A673 (cell line): ENCODE measurements at regions not wholly inside any gene's neighbourhood (a gene's known extent, or its start where the extent isn't known, plus 50 kb on each side); places are given as distances from the start of the nearest gene placed in this dataset.
"Not testable (repeated sequence)": the region's sequence is repeated elsewhere in the genome, so short reads cannot be mapped to it uniquely, and the experiment has no call there.

ENCODE experiments used
- BruUV-seq: library from RNA; stranded (reverse); fragments of 400-500 nt; replicated peaks from 2 replicates; lab custom pipeline; 2021; lab: Mats Ljungman, UMichigan
- CTCF ChIA-PET: fragments of 300-600 bp; sonication (Branson Sonifier 250); formaldehyde crosslinking; loops from one replicate; lab custom pipeline; 2022; ENCODE audit warnings: antibody characterized with exemption; lab: Charles Lee
- POLR2A ChIA-PET: fragments of 300-600 bp; sonication (Branson Sonifier 250); formaldehyde crosslinking; loops from one replicate; lab custom pipeline; 2022; ENCODE audit warnings: antibody characterized with exemption; ENCODE audit not compliant: low non-redundant PET; lab: Charles Lee
- DNase-seq: peaks from one replicate; pipeline ENCODE4 v3.0.0-alpha.2; 2015; ENCODE audit warnings: low spot score
- H3K27ac ChIP-seq: fragments of 200-600 bp; sonication (generic); 2 replicates; pipeline ENCODE4 v1.5.1; 2016; ENCODE audit warnings: mixed run types, low read depth, mild to moderate bottlenecking, mixed read lengths, antibody characterized with exemption, low read length; ENCODE audit not compliant: poor library complexity, severe bottlenecking
- H3K27me3 ChIP-seq: fragments of 200-600 bp; sonication (generic); replicated peaks from 2 replicates; pipeline ENCODE4 v1.6.1; 2017; ENCODE audit warnings: mixed run types, low read depth, mild to moderate bottlenecking, mixed read lengths, antibody characterized with exemption, low read length; ENCODE audit not compliant: insufficient read depth, poor library complexity
- H3K36me3 ChIP-seq: fragments of 200-600 bp; sonication (generic); 2 replicates; pipeline ENCODE4 v1.6.1; 2016; ENCODE audit warnings: mixed run types, mild to moderate bottlenecking, mixed read lengths, antibody characterized with exemption, low read length; ENCODE audit not compliant: insufficient read depth, poor library complexity, severe bottlenecking
- H3K4me1 ChIP-seq: fragments of 200-600 bp; sonication (generic); 2 replicates; pipeline ENCODE4 v1.6.1; 2017; ENCODE audit warnings: mixed run types, mild to moderate bottlenecking, mixed read lengths, antibody characterized with exemption, low read length; ENCODE audit not compliant: insufficient read depth, poor library complexity, severe bottlenecking
- H3K4me3 ChIP-seq: fragments of 200-600 bp; sonication (generic); 2 replicates; pipeline ENCODE4 v1.5.1; 2016; ENCODE audit warnings: low read depth, mixed run types, mild to moderate bottlenecking, mixed read lengths, low read length; ENCODE audit not compliant: poor library complexity, severe bottlenecking
- H3K9me3 ChIP-seq: fragments of 200-600 bp; sonication (generic); 2 replicates; pipeline ENCODE4 v1.6.1; 2016; ENCODE audit warnings: mixed run types, low read depth, mild to moderate bottlenecking, mixed read lengths, antibody characterized with exemption, low read length; ENCODE audit not compliant: poor library complexity, severe bottlenecking
- CTCF ChIP-seq: fragments of 300-800, 200-600 bp; sonication (generic); conservative IDR thresholded peaks from 2 replicates; pipeline ENCODE4 v1.5.1; 2017; ENCODE audit warnings: low read depth, mild to moderate bottlenecking, antibody characterized with exemption, low read length, moderate library complexity, mixed read lengths
- EZH2 ChIP-seq: fragments of 200-600 bp; sonication (generic); IDR thresholded peaks from 2 replicates; pipeline ENCODE4 v1.6.1; 2017; ENCODE audit warnings: borderline replicate concordance, low read depth, mild to moderate bottlenecking, mixed read lengths, antibody characterized with exemption, low read length; ENCODE audit not compliant: poor library complexity, severe bottlenecking
- intact Hi-C: fragments of 100-400 bp; cut with micrococcal nuclease; formaldehyde crosslinking; loops from one replicate; pipeline ENCODE4 v1.10.0; 2022; ENCODE audit not compliant: unreplicated experiment

DNA sequence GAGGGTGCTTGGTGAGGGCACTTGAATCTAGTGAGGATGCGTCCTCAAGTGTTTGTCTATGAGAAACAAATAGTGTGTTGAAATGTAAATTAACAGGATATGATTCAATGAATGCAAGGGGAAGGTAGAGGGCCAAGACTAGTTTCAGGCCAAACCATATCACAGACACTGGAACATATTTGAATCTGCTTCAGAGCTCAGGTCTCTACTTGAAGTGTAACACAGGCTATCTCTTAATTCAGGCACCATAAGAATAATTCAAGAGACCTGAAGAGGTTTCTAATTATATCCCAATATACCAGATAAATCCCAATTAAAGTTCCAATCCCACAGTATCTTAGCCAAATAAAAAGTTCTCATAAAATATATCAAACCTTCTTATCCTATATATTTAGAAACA lies 146.5 kb upstream of the INTU start:
- TF ChIP-seq CTCF (no peak), EZH2 (no peak)
- no peak for DNase-seq
- Histone ChIP-seq H3K27ac (no peak overlapping the region), H3K4me1 (no peaks in the 10 kb centered on the region), H3K4me3 (no peak overlapping the region), H3K9me3 (no peaks in the 10 kb centered on the region), H3K27me3 (no peaks in the 10 kb centered on the region), H3K36me3 (no peaks in the 10 kb centered on the region)
- BruUV-seq, result no TSS peak
- intact Hi-C loops, result no loop called here
- ChIA-PET POLR2A (no interaction called here), CTCF (no interaction called here)

DNA sequence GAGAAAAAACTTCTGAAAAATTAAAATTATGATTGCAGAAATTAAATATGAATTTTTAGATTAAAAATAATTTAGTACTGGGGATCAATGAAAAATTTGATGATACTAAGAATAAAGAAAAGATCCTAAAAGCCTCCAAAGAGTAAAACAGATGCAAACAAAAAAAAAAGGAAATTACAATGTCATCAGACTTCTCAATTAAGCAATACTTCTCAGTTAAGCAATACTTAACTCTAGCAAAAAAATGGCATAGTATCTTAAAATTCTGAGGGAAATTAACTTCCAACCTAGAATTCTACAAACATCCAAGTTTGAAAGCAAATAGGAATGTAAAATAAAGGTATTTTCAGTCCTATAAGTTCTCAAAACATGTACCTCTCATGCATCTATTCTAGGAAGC lies 141.2 kb upstream of the INTU start:
- H3K27ac ChIP-seq, result no peak overlapping the region
- H3K4me3 ChIP-seq, result no peak overlapping the region
- no peak for DNase-seq
- no peaks in the 10 kb centered on the region for H3K9me3 ChIP-seq
- no peaks in the 10 kb centered on the region for H3K4me1 ChIP-seq
- intact Hi-C loops, result no loop called here
- ChIA-PET POLR2A (no interaction called here), CTCF (no interaction called here)
- no peaks in the 10 kb centered on the region for H3K36me3 ChIP-seq
- H3K27me3 ChIP-seq, result no peaks in the 10 kb centered on the region
- BruUV-seq, result no TSS peak
- no peak for TF ChIP-seq EZH2
- no peak for TF ChIP-seq CTCF

GRCh38 chr4:127496875-127497274 lies 135.9 kb upstream of the INTU start:
- DNase-seq, H3K4me1 ChIP-seq, H3K27ac ChIP-seq, CTCF ChIA-PET, H3K27me3 ChIP-seq, H3K36me3 ChIP-seq, POLR2A ChIA-PET, H3K9me3 ChIP-seq, intact Hi-C loops, BruUV-seq, H3K4me3 ChIP-seq: not testable (repeated sequence)

- CTCF ChIA-PET, result no interaction called here
- H3K27me3 ChIP-seq, result no peaks in the 10 kb centered on the region
- intact Hi-C loops, result no loop called here
- no peaks in the 10 kb centered on the region for H3K4me1 ChIP-seq
- no peak for DNase-seq
- H3K27ac ChIP-seq, result no peak overlapping the region
- H3K36me3 ChIP-seq, result no peaks in the 10 kb centered on the region
- BruUV-seq, result no TSS peak
- POLR2A ChIA-PET, result no interaction called here
- H3K4me3 ChIP-seq, result no peak overlapping the region
- no peak for TF ChIP-seq CTCF
- TF ChIP-seq EZH2, result no peak
- H3K9me3 ChIP-seq, result no peaks in the 10 kb centered on the region
Measured at GRCh38 chr4:127498366-127498765, 134.4 kb upstream of the INTU start.
